GM19455 (cell line): ENCODE measurements at regions not wholly inside any gene's neighbourhood (a gene's known extent, or its start where the extent isn't known, plus 50 kb on each side); places are given as distances from the start of the nearest gene placed in this dataset.
"Not testable (repeated sequence)": the region's sequence is repeated elsewhere in the genome, so short reads cannot be mapped to it uniquely, and the experiment has no call there.

Experiments used
- ATAC-seq: cut with Tn5 transposase; IDR thresholded peaks from one replicate; pipeline ENCODE4 v1.9.1; 2021; ENCODE audit not compliant: unreplicated experiment

GRCh38 chrX:148080593-148080992 lies 99.5 kb downstream of the FMR1NB start:
- ATAC-seq, result no peak

GRCh38 chrX:148084611-148085010 lies 103.5 kb downstream of the FMR1NB start:
- ATAC-seq, result no peak

- ATAC-seq, result no peak
Measured at GRCh38 chrX:148120151-148120550, 139.0 kb downstream of the FMR1NB start.

- no peak for ATAC-seq
Measured at GRCh38 chrX:148120999-148121623, 140.0 kb downstream of the FMR1NB start.

DNA sequence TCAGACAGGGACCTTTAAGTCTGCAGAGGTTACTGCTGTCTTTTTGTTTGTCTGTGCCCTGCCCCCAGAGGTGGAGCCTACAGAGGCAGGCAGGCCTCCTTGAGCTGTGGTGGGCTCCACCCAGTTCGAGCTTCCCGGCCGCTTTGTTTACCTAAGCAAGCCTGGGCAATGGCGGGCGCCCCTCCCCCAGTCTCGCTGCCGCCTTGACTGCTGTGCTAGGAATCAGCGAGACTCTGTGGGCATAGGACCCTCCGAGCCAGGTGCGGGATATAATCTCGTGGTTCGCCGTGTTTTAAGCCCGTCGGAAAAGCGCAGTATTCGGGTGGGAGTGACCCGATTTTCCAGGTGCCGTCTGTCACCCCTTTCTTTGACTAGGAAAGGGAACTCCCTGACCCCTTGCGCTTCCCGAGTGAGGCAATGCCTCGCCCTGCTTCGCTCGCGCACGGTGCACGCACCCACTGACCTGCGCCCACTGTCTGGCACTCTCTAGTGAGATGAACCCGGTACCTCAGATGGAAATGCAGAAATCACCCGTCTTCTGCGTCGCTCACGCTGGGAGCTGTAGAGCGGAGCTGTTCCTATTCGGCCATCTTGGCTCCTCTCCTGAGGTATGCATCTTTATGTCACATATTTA lies 147.9 kb downstream of the FMR1NB start:
- not testable (repeated sequence) for ATAC-seq

DNA sequence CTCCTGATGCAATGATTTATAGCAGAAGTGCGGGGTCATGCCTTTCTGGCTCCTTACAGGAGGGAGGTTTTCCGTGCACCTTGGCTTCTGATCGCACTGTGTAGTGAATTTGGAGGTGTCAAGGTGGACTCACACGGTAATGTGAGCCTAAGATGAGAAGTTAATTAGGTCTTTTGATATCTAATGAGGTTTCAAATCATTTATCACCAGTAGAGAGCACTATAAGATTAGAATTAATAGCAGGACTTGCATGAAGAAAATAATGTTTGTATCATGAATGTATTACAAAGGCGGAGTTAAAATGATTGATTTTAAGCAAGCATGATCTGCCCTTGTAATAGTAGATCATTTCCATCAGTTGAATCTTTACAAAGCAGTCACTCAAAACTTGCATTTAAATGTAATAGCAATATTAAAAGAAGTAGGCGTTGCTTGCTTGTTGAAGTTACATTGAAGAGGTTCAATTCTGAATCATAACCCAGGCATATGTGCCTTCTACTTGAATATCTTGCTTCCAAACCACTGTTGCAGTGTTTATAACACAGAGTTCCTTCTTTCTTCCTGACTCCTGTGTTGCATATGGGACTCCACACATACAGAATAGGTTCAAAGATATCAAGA lies 152.1 kb downstream of the FMR1NB start:
- no peak for ATAC-seq

GRCh38 chrX:148134578-148134977 lies 153.4 kb downstream of the FMR1NB start:
- no peak for ATAC-seq

GRCh38 chrX:148135738-148136137 lies 154.6 kb downstream of the FMR1NB start:
- no peak for ATAC-seq

DNA sequence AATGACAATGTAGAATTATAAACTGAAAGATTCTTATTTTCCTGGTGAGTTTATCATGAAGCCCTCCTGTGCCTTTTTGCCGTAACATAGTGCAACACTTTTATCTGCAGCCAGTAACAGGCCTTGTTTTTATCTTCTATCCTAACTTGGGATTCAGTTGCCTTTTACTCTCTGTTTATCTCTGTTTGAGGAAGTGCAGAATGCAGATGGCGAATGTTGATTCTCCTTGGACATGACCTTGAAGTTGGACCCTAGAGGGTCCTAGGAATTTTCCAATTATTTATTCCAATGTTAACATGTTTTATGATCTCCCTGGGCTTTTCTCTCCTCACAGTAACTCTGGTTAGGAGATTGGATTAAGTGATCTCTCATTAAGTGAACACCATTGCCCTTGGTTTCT lies 165.0 kb downstream of the FMR1NB start:
- no peak for ATAC-seq

DNA sequence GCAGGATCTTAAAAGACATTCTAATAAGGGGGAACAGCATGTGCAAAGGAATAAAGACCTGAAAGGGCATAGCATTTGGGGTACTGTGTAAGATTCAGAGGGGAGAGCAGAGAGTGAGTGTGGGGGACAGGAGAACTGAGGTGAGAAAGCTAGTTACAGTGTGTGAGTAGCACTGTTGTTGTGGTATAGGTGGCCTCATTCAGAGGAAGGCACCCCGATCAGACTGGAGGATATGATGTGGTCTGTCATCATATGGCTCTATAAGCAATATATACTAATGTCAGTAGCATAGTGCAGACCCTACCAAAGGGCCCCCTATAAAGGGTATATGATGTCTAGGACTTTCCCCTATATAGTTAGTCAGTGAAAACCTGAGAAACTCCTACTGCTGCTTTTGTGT lies 175.8 kb downstream of the FMR1NB start:
- ATAC-seq, result no peak

- ATAC-seq, result no peak
Measured at GRCh38 chrX:148159796-148160195, 178.7 kb downstream of the FMR1NB start.

DNA sequence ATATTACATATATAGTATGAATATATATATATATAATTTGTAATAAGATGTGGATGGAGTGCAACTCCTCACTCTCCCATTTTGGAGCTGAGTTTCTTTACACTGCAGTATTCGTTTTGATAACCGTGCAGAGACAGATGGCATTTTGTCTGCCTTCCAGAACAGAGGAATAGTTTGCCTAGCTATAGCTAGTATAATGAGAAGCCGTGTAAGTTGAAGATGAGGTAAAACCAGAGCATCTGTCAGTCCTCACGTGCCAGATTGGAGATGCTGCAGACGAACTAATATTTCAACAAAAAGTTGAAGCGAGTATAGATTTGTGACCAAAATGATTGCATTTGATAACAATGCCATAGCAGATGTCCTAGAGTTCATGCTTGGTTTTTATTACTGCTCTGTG lies 180.6 kb downstream of the FMR1NB start:
- ATAC-seq, result no peak

GRCh38 chrX:148185631-148186030 lies 204.5 kb downstream of the FMR1NB start:
- no peak for ATAC-seq

DNA sequence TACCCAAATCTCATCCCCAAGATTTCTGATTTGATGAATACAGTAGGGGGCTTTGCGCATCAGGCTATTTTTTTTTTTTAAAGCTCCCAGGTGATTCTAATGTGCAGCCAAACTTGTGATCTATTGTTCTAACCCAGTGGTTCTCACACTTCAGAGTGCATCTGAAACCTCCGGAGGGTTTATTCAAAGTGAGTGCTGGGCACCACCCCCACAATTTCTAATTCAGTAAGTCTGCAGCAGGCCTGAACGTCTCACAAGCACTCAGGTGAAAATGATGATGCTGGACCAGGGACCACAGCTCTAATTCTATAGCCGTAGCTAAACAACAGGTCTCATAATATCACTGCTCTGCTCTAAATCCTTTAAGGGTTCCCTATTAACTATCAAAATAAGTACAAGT lies 211.4 kb downstream of the FMR1NB start:
- ATAC-seq, result no peak

- no peak for ATAC-seq
Measured at GRCh38 chrX:148193759-148194158, 212.6 kb downstream of the FMR1NB start.

DNA sequence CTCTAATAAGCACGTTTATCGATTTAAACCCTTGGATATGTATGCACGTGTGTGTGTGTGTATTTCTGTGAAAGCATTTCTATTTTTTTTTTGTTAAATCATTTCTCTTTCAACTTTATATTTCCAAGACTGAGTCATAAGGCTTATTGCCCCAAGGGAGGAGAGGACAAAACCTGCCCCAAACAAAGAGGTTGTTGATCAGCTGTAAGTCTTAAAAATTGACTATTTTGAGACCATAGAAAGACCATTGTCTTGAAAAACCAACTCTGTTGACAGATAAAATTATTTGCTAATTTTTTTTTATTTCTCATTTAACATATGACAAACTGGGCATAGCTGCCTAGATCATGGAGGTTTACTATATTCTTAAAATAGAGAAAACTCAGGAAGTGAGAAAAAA lies 222.4 kb downstream of the FMR1NB start:
- no peak for ATAC-seq

- ATAC-seq, result no peak
Measured at GRCh38 chrX:148204195-148204594, 223.1 kb downstream of the FMR1NB start.

- ATAC-seq, result no peak
Measured at GRCh38 chrX:148214786-148215185, 233.6 kb downstream of the FMR1NB start.

- no peak for ATAC-seq
Measured at GRCh38 chrX:148215726-148216125, 234.6 kb downstream of the FMR1NB start.

- ATAC-seq, result no peak
Measured at GRCh38 chrX:148223361-148223760, 242.2 kb downstream of the FMR1NB start.

GRCh38 chrX:148228521-148228920 lies 247.4 kb downstream of the FMR1NB start:
- no peak for ATAC-seq

DNA sequence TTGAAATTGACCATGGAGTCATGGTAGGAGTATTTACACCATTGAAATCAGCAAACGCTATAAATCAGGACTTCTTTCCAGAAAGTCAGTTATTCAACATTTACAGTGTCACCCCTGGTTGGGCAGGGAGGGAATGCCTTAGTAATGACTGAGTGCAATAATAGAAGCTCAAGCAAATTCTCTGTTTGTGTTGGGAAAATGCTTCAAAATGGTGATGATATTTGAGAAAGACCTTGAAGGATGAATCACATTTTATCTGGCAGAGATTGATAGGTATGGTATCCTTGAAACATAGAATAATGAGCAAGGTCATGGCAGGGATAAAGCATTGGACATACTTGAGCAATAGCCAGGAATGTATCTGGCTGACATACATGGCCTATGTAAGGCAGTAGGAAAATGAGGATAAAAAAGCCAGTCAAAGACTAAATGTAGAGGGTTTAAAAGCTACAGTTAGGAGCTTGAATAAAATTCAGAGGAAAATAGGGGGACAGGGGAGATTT lies 248.7 kb downstream of the FMR1NB start:
- ATAC-seq, result no peak
